Peyer's patch (tissue), 4 donors: ENCODE measurements at regions not wholly inside any gene's neighbourhood (a gene's known extent, or its start where the extent isn't known, plus 50 kb on each side); places are given as distances from the start of the nearest gene placed in this dataset.

ENCODE experiments used
- CTCF ChIP-seq, 6 experiments: fragments of 450-650 bp in 4 of 6; fragments of 200-600 bp in 2 of 6; sonication (generic) in 1 of 6; IDR thresholded peaks; one replicate each; pipeline ENCODE4 v1.5.1; 2017 to 2019; ENCODE audit warnings: antibody characterized with exemption in 6 of 6, mild to moderate bottlenecking in 3 of 6, moderate library complexity in 1 of 6
- POLR2A ChIP-seq, 2 donors: fragments of 450-650 bp; IDR thresholded peaks; one replicate each; pipeline ENCODE4 v1.5.1; 2017; ENCODE audit warnings: antibody characterized with exemption in 2 of 2, mild to moderate bottlenecking in 2 of 2, moderate library complexity in 2 of 2

GRCh38 chr4:110821186-110821585, 198.3 kb upstream of the PITX2 start:
- TF ChIP-seq CTCF (IDR thresholded peaks at IDR 0.05) (no peak), POLR2A (IDR thresholded peaks at IDR 0.05) (no peak)
